ENCODE measurements at regions not wholly inside any gene's neighbourhood (a gene's known extent, or its start where the extent isn't known, plus 50 kb on each side); places are given as distances from the start of the nearest gene placed in this dataset.

GRCh38 chr2:105470979-105471378 lies 72.1 kb upstream of the FHL2 start:
- H3K9ac ChIP-seq (ENCODE audit: insufficient read depth, low read length), result no peak overlapping the region

GRCh38 chr2:105469781-105470180 lies 70.9 kb upstream of the FHL2 start:
- peaks cover 4% of the 10 kb centered on the region for H3K27me3 ChIP-seq (ENCODE audit: control insufficient read depth, insufficient read depth, low read length)
- no peaks in the 10 kb centered on the region for H3K79me2 ChIP-seq (ENCODE audit: control insufficient read depth, insufficient read depth, low read length)
- H4K20me1 ChIP-seq (ENCODE audit: control insufficient read depth, extremely low read depth, insufficient read depth, low read length), result no peaks in the 10 kb centered on the region
- TF ChIP-seq CTCF (conservative IDR thresholded peaks at IDR 0.05 in 1 of 2, IDR thresholded peaks at IDR 0.05 in 1 of 2; ENCODE audit: low read depth in 1 of 2, low read length in 2 of 2), result no peak
- no peak for TF ChIP-seq EZH2 (IDR thresholded peaks at IDR 0.05; ENCODE audit: low read length, missing control alignments)
- H3K36me3 ChIP-seq (ENCODE audit: control insufficient read depth, insufficient read depth, low read length), result no peaks in the 10 kb centered on the region
- H3K27ac ChIP-seq (ENCODE audit: insufficient read depth, low read length), result no peak overlapping the region
- no peak overlapping the region for H3K4me3 ChIP-seq (replicated peaks in 1 of 4; ENCODE audit: control extremely low read depth in 1 of 4, insufficient read depth in 1 of 4, low read depth in 3 of 4, low read length in 4 of 4)
- no peak overlapping the region for H3K4me2 ChIP-seq (ENCODE audit: extremely low read depth, insufficient read depth, low read length)
- no peak for DNase-seq (ENCODE audit: low read depth in 2 of 2)
- H3K9ac ChIP-seq (ENCODE audit: insufficient read depth, low read length), result no peak overlapping the region
- no peak overlapping the region for H2AFZ ChIP-seq (ENCODE audit: low read length)
- no peaks in the 10 kb centered on the region for H3K9me3 ChIP-seq (ENCODE audit: control insufficient read depth, insufficient read depth, low read depth, low read length)
- no peaks in the 10 kb centered on the region for H3K4me1 ChIP-seq (ENCODE audit: control insufficient read depth, extremely low read depth, insufficient read depth, low read length)

More at GRCh38 chr2:105470979-105471378, 72.1 kb upstream of the FHL2 start:
- Histone ChIP-seq H2AFZ (ENCODE audit: low read length) (no peak overlapping the region), H3K36me3 (ENCODE audit: control insufficient read depth, insufficient read depth, low read length) (no peaks in the 10 kb centered on the region), H3K79me2 (ENCODE audit: control insufficient read depth, insufficient read depth, low read length) (no peaks in the 10 kb centered on the region), H3K27ac (ENCODE audit: insufficient read depth, low read length) (no peak overlapping the region), H4K20me1 (ENCODE audit: control insufficient read depth, extremely low read depth, insufficient read depth, low read length) (no peaks in the 10 kb centered on the region), H3K4me2 (ENCODE audit: extremely low read depth, insufficient read depth, low read length) (no peak overlapping the region), H3K9me3 (ENCODE audit: control insufficient read depth, insufficient read depth, low read depth, low read length) (no peaks in the 10 kb centered on the region), H3K4me3 (replicated peaks in 1 of 4; ENCODE audit: control extremely low read depth in 1 of 4, insufficient read depth in 1 of 4, low read depth in 3 of 4, low read length in 4 of 4) (no peak overlapping the region), H3K4me1 (ENCODE audit: control insufficient read depth, extremely low read depth, insufficient read depth, low read length) (no peaks in the 10 kb centered on the region), H3K27me3 (ENCODE audit: control insufficient read depth, insufficient read depth, low read length) (peaks cover 4% of the 10 kb centered on the region)
- DNase-seq (ENCODE audit: low read depth in 2 of 2), result no peak
- no peak for TF ChIP-seq EZH2 (IDR thresholded peaks at IDR 0.05; ENCODE audit: low read length, missing control alignments)
- TF ChIP-seq CTCF (conservative IDR thresholded peaks at IDR 0.05 in 1 of 2, IDR thresholded peaks at IDR 0.05 in 1 of 2; ENCODE audit: low read depth in 1 of 2, low read length in 2 of 2), result no peak

GRCh38 chr2:105468582-105469042 lies 69.8 kb upstream of the FHL2 start:
- Histone ChIP-seq H4K20me1 (ENCODE audit: control insufficient read depth, extremely low read depth, insufficient read depth, low read length) (no peaks in the 10 kb centered on the region), H3K9me3 (ENCODE audit: control insufficient read depth, insufficient read depth, low read depth, low read length) (no peaks in the 10 kb centered on the region), H3K36me3 (ENCODE audit: control insufficient read depth, insufficient read depth, low read length) (no peaks in the 10 kb centered on the region), H3K27ac (ENCODE audit: insufficient read depth, low read length) (no peak overlapping the region), H3K27me3 (ENCODE audit: control insufficient read depth, insufficient read depth, low read length) (peaks cover 4% of the 10 kb centered on the region), H3K79me2 (ENCODE audit: control insufficient read depth, insufficient read depth, low read length) (no peaks in the 10 kb centered on the region), H3K4me1 (ENCODE audit: control insufficient read depth, extremely low read depth, insufficient read depth, low read length) (no peaks in the 10 kb centered on the region), H2AFZ (ENCODE audit: low read length) (no peak overlapping the region), H3K9ac (ENCODE audit: insufficient read depth, low read length) (no peak overlapping the region), H3K4me3 (replicated peaks in 1 of 4; ENCODE audit: control extremely low read depth in 1 of 4, insufficient read depth in 1 of 4, low read depth in 3 of 4, low read length in 4 of 4) (no peak overlapping the region), H3K4me2 (ENCODE audit: extremely low read depth, insufficient read depth, low read length) (no peak overlapping the region)
- DNase-seq (ENCODE audit: low read depth in 2 of 2), result no peak
- TF ChIP-seq EZH2 (IDR thresholded peaks at IDR 0.05; ENCODE audit: low read length, missing control alignments), result no peak
- no peak for TF ChIP-seq CTCF (conservative IDR thresholded peaks at IDR 0.05 in 1 of 2, IDR thresholded peaks at IDR 0.05 in 1 of 2; ENCODE audit: low read depth in 1 of 2, low read length in 2 of 2)
